ENCODE measurements at regions not wholly inside any gene's neighbourhood (a gene's known extent, or its start where the extent isn't known, plus 50 kb on each side); places are given as distances from the start of the nearest gene placed in this dataset.

DNA sequence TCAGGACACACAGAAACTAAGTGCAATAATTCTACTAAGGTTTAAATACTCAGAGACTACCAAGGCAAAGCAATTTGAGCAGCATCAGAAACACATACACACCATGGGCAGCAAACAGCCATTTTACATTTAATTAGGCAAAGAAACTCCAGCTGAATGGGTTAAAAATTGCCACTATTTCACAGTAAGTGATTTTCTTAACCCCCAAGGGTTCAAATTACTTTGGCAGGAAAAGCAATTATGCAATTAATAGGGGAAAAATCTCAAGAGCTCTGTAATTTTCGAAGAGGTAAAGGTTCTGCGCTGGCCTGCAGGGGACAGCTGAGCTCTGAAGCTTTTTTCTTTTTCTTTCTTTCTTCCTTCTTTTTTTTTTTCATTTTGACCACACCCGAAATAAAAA is 206.2 kb upstream of the RRP15 start:
- TF ChIP-seq, protein P1, sequence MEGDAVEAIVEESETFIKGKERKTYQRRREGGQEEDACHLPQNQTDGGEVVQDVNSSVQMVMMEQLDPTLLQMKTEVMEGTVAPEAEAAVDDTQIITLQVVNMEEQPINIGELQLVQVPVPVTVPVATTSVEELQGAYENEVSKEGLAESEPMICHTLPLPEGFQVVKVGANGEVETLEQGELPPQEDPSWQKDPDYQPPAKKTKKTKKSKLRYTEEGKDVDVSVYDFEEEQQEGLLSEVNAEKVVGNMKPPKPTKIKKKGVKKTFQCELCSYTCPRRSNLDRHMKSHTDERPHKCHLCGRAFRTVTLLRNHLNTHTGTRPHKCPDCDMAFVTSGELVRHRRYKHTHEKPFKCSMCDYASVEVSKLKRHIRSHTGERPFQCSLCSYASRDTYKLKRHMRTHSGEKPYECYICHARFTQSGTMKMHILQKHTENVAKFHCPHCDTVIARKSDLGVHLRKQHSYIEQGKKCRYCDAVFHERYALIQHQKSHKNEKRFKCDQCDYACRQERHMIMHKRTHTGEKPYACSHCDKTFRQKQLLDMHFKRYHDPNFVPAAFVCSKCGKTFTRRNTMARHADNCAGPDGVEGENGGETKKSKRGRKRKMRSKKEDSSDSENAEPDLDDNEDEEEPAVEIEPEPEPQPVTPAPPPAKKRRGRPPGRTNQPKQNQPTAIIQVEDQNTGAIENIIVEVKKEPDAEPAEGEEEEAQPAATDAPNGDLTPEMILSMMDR (conservative IDR thresholded peaks at IDR 0.05) = no peak
- TF ChIP-seq EZH2 (IDR thresholded peaks at IDR 0.05; ENCODE audit: low read depth) = no peak

All from PC-9 (cell line).